ENCODE measurements at regions not wholly inside any gene's neighbourhood (a gene's known extent, or its start where the extent isn't known, plus 50 kb on each side); places are given as distances from the start of the nearest gene placed in this dataset.
"Not testable (repeated sequence)": the region's sequence is repeated elsewhere in the genome, so short reads cannot be mapped to it uniquely, and the experiment has no call there.

DNA sequence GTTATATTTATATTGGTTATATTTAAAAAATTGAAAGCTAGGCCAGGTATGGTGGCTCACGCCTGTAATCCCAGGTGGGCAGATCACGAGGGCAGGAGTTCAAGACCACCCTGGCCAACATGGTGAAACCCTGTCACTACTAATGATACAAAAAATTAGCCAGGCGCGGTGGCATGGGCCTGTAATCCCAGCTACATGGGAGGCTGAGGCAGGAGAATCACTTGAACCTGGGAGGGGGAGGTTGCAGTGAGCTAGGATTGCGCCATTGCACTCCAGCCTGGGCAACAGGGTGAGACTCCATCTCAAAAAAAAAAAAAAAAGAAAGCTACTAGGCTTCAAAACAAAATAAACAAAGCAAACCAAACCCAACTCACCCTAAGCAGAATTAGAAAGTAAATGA lies 109.0 kb upstream of the SERPINE2 start:
- not testable (repeated sequence) for H3K27me3 Mint-ChIP-seq (ENCODE audit: low read depth); DNase-seq; H3K36me3 Mint-ChIP-seq (ENCODE audit: insufficient read depth); H3K4me3 Mint-ChIP-seq; H3K4me1 Mint-ChIP-seq (ENCODE audit: low read depth); ATAC-seq; H3K9me3 Mint-ChIP-seq

DNA sequence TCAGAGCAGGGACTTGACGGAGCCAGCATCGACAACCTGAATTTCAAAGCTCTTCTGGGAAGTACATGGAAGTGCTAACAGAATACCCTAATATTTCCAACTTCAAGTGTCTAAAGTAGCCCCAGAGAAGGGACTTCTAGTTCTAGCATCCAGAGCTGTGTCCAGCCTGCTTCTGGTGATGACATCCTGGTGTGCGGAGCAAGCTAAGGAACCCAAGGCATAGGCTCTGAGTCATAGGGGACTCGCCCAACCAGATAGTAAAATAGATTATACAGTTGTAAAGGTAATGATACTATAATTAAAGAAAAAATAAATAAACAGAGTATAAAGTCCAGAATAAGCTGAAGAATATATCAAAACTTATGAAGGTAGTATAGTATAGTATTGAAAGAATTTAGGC lies 108.1 kb upstream of the SERPINE2 start:
- no peaks in the 10 kb centered on the region for H3K36me3 Mint-ChIP-seq (ENCODE audit: insufficient read depth)
- no peak overlapping the region for H3K4me3 Mint-ChIP-seq
- no peak for DNase-seq
- peaks cover 11% of the 10 kb centered on the region for H3K27me3 Mint-ChIP-seq (ENCODE audit: low read depth)
- no peaks in the 10 kb centered on the region for H3K4me1 Mint-ChIP-seq (ENCODE audit: low read depth)
- no peak for ATAC-seq
- no peaks in the 10 kb centered on the region for H3K9me3 Mint-ChIP-seq

DNA sequence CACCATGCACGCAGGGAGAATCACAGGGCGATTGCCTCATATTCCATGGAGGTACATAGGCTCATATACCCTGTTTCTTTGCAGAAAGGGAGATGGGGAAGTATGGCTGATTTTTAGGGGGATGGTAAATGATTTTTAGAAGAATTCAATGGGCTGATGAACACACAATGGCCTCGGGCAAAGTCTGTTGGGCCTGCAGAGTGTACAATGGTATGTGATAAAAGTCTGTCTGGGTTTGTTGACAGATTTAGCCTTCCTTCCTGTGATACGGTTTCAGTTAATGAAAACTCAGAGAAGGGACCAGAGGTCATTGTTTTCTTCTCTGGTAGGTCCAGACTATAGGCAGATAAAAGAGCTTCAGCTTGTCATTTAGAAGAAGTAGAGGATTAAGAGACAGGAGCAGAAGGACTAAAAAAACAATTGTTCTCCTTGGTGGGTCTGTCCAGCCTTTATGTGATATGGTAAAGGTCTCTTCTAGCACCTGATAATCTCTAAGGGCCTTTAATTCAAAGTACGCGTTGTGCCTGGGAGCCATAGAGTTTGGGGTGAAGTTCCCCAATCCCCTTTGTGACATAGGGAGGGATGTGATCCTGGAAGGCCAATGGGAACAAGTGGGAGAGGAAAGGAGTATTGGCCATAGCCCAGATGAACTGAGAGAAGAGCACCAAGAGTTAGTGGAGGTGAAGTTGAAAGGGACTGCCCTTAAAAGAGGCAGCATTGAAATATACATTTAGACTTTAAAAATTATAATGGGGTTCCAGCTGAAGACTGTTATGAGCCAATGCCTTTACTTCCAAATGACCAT lies 107.5 kb upstream of the SERPINE2 start:
- DNase-seq (no peak), ATAC-seq (no peak)
- Mint-ChIP-seq H3K9me3 (no peaks in the 10 kb centered on the region), H3K27me3 (ENCODE audit: low read depth) (peaks cover 11% of the 10 kb centered on the region), H3K4me1 (ENCODE audit: low read depth) (no peaks in the 10 kb centered on the region), H3K36me3 (ENCODE audit: insufficient read depth) (no peaks in the 10 kb centered on the region), H3K4me3 (no peak overlapping the region)

DNA sequence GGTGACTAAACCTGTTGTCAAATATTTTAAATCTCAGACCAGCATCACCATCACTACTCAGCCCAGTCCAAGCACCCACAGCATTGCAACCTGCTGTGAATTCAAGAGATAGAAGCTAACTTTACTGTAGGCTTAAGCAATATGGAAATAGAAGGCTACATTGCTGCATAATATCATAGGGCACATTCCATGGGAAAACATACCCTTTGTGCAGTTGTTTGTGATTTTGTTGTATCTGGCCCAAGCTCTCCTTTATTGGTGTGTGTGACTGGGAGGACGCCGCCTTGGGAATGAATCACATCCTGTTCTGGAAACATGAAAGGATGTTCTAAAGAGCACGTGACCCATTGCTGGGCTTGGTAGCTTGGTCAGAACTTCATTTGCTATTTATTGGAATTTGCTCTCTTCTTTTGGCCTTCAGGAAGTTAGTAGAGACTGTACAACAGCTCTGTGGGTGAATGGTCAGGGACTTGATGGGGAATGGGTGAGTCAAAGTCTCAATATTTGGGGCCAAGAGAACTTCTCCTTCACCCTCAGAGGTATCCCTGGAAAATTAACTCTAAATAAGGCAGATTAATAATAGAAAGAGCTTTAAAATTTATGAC lies 106.8 kb upstream of the SERPINE2 start:
- H3K4me3 Mint-ChIP-seq = no peak overlapping the region
- DNase-seq (no peak), ATAC-seq (no peak)
- H3K9me3 Mint-ChIP-seq = no peaks in the 10 kb centered on the region
- no peaks in the 10 kb centered on the region for H3K4me1 Mint-ChIP-seq (ENCODE audit: low read depth)
- peaks cover 11% of the 10 kb centered on the region for H3K27me3 Mint-ChIP-seq (ENCODE audit: low read depth)
- H3K36me3 Mint-ChIP-seq (ENCODE audit: insufficient read depth) = no peaks in the 10 kb centered on the region

DNA sequence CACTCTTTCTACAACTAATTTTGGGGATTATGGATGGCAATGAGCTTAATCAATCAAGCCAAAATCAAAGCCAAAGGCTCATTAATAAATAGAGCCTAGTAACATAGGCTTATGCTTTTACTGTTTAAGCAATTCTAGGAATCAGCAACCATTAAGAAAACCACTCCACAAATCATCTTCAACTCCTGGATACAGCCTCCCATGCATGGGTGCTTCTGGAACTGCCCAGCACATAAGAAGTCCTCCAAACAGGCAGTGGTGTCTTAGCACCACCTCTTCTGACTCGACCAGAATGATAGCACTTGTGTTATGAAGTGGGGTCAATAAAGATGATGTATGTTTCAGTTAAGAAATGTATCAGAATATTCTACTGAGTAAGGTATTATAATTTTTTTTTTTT lies 104.4 kb upstream of the SERPINE2 start:
- ATAC-seq = no peak
- no peak for DNase-seq
- Mint-ChIP-seq H3K4me1 (ENCODE audit: low read depth) (no peaks in the 10 kb centered on the region), H3K27me3 (ENCODE audit: low read depth) (peaks cover 16% of the 10 kb centered on the region), H3K9me3 (no peaks in the 10 kb centered on the region), H3K4me3 (no peak overlapping the region), H3K36me3 (ENCODE audit: insufficient read depth) (no peaks in the 10 kb centered on the region)

DNA sequence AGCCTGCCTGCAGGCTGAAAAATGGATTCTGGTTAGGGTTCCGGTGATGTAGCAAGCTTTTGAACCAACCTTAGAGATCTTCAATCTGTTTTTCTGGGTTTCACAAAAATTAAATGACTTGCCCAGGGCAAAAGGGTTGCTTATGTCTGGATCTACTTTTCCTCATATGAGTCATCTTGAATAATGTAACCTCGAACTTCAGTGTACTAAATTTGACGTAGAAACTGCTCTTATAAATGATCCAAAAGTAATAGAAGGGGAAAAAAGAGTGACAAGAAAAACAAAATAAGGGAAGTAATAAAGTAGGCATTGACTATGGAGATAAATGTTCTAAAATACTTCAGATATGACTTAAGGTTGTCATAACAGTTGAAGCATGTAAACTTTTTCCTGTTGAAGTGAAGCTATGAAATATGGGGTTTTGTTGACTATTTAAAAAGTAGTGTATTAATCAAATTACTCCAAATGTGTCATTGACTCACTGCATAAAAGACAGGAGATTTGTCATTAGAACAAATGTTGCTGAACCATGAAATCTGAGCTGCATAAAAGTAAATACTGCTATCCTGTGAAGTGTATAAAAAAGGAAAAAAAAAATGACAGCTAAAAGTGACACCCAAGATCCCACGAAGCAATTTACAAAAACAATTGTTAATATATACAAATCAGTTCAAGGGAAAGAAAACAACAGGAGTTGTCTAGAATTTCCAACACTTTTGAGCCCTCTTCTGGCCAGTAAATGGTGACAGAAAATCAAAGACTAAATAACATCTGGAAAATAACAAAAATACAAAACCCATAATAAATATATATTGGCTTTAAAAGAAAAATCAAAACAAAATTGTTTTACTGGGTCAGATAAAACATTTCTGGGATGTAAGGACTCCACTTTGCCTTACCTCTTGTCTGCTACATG lies 103.6 kb upstream of the SERPINE2 start:
- Mint-ChIP-seq H3K27me3 (ENCODE audit: low read depth) (peaks cover 16% of the 10 kb centered on the region), H3K4me3 (no peak overlapping the region), H3K4me1 (ENCODE audit: low read depth) (no peaks in the 10 kb centered on the region), H3K36me3 (ENCODE audit: insufficient read depth) (no peaks in the 10 kb centered on the region), H3K9me3 (no peaks in the 10 kb centered on the region)
- no peak for ATAC-seq
- DNase-seq = no peak

DNA sequence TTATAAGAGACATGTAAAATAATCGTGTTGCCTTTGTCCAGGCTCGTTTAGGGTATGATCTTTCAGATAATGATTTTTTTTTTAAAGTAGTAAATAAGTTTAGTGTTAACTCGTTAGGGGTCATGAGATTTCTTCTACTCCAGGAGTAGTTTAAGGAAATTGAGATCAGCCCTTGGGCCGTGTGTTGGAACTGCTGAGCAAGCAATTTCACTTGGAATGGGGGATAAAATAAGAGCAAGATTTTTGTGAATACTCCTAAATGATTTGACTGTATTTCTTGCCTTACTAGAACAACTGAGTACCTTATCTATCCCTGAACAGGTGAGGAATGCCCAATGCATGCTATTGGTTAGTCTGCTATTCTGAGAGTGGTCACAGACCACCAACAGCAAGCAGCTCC lies 102.2 kb upstream of the SERPINE2 start:
- Mint-ChIP-seq H3K9me3 (no peaks in the 10 kb centered on the region), H3K4me1 (ENCODE audit: low read depth) (no peaks in the 10 kb centered on the region), H3K4me3 (no peak overlapping the region), H3K27me3 (ENCODE audit: low read depth) (peaks cover 11% of the 10 kb centered on the region), H3K36me3 (ENCODE audit: insufficient read depth) (no peaks in the 10 kb centered on the region)
- DNase-seq = no peak
- ATAC-seq = no peak

DNA sequence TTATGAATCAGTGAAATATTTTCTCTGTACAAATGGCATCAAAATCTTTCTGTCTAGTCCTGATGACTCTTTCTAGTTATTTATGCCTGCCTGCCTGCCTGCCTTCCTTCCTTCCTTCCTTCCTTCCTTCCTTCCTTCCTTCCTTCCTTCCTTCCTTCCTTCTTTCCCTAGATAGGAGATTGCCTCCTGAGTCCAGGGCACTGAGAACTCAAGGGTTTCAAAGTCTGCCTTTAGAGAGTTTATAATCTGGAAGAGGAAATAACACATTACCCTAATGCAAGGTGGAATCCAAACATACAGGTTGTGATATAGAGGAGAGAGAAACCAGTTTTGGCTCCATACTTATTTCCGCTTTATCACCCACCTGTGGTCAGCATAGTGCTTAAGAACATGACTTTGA lies 98.1 kb upstream of the SERPINE2 start:
- Mint-ChIP-seq H3K4me3 (no peak overlapping the region), H3K27me3 (ENCODE audit: low read depth) (peaks cover 11% of the 10 kb centered on the region), H3K4me1 (ENCODE audit: low read depth) (no peaks in the 10 kb centered on the region), H3K9me3 (no peaks in the 10 kb centered on the region), H3K36me3 (ENCODE audit: insufficient read depth) (no peaks in the 10 kb centered on the region)
- DNase-seq (no peak), ATAC-seq (no peak)

DNA sequence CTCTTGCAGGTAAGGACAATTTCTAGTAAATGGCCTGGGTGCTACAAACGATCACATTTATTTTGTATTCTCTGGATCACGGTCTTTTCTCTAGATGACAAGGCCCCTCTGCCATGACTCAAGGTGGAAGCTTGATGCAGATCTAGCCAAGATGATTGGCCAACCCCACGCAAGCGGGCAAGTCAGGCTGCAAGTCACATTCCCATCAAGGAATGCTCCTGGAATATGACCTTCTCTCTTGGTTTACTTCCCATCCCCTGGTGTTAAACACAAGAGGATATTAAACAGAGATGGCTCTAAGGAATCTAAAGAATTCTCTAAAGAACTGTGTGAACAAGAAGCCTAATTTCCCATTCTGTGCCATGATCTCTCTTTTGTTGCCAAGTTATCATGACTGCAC lies 97.3 kb upstream of the SERPINE2 start:
- peaks cover 15% of the 10 kb centered on the region for H3K27me3 Mint-ChIP-seq (ENCODE audit: low read depth)
- ATAC-seq = no peak

DNA sequence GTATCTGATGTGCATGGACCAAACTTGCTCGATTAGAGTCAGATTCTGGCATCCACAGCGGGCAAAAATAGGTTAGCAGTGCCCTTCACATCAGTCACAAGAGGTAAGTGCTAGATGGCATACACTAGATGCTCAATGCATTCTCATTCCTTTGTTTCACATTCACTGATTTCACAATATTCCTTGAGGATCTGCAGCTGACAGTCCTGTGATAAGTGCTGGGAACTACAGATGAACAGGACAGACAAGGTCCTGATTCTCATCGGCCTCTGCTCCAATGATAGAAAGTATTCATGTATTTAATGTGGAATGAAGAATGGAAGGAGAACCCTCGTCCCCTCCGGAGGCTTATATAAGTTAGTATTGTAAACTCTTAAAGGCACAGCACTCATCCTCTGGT lies 96.8 kb upstream of the SERPINE2 start:
- no peak for DNase-seq
- no peak overlapping the region for H3K4me3 Mint-ChIP-seq
- no peak for ATAC-seq
- H3K36me3 Mint-ChIP-seq (ENCODE audit: insufficient read depth) = no peaks in the 10 kb centered on the region
- H3K9me3 Mint-ChIP-seq = no peaks in the 10 kb centered on the region
- peaks cover 15% of the 10 kb centered on the region for H3K27me3 Mint-ChIP-seq (ENCODE audit: low read depth)
- no peaks in the 10 kb centered on the region for H3K4me1 Mint-ChIP-seq (ENCODE audit: low read depth)

More for the DNA sequence above, 97.3 kb upstream of the SERPINE2 start:
- DNase-seq = no peak
- H3K9me3 Mint-ChIP-seq = no peaks in the 10 kb centered on the region
- H3K36me3 Mint-ChIP-seq (ENCODE audit: insufficient read depth) = no peaks in the 10 kb centered on the region
- H3K4me1 Mint-ChIP-seq (ENCODE audit: low read depth) = no peaks in the 10 kb centered on the region
- no peak overlapping the region for H3K4me3 Mint-ChIP-seq

DNA sequence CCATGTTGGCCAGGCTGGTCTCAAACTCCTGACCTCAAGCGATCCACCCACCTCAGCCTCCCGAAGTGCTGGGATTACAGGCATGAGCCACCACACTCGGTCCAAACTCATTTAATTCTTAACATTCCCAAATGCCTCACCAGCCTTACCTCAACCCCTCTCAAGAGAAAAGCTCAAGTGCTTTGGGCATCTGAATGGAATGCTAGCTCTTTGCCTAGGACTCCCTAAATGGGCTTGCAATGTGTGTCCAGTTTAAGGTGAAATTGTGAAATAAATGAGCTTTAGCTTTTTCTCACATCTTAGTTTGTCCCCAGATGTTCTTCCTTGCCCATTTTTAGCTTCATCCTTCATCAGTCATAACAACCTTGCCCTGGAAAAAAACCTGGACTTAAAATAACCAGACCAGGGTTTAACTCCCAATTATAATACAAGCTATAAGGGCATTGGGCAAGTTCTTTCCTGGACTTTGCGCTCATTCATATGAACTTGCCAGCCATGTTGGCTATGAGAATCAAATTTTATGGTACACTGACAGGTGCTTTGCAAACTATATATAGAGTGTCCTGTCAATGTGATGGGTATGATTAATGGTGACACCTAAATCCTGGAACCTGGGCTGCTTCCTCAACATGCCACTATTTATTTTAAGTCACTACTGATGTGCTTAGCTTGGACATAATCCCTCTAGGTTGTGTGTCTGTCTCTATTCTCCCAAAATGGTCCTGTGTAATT lies 95.1 kb upstream of the SERPINE2 start:
- DNase-seq (no peak), ATAC-seq (no peak)
- H3K27me3 Mint-ChIP-seq (ENCODE audit: low read depth) = peaks cover 11% of the 10 kb centered on the region
- H3K36me3 Mint-ChIP-seq (ENCODE audit: insufficient read depth) = no peaks in the 10 kb centered on the region
- H3K4me1 Mint-ChIP-seq (ENCODE audit: low read depth) = no peaks in the 10 kb centered on the region
- no peak overlapping the region for H3K4me3 Mint-ChIP-seq
- no peaks in the 10 kb centered on the region for H3K9me3 Mint-ChIP-seq

DNA sequence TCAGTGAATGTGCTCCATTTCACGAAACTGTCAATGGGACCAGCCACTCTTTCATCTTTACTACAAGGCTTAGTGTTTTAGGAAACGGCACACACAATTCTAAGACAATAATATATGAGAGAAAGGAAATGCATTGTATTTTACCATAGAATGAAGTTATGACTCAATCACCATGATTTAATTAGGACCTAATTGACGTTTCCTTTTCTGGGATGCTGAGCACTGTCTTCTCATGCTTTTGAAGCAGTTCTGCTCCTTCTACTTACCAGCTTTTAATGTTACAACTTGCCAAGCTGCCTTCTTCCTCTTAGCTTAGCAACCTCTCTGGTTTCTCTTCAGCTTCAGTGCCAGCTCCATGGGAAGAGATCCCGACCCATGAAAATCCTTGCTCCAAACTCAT lies 94.3 kb upstream of the SERPINE2 start:
- Mint-ChIP-seq H3K4me1 (ENCODE audit: low read depth) (no peaks in the 10 kb centered on the region), H3K36me3 (ENCODE audit: insufficient read depth) (no peaks in the 10 kb centered on the region), H3K27me3 (ENCODE audit: low read depth) (peaks cover 11% of the 10 kb centered on the region), H3K9me3 (no peaks in the 10 kb centered on the region), H3K4me3 (no peak overlapping the region)
- ATAC-seq (no peak), DNase-seq (no peak)

DNA sequence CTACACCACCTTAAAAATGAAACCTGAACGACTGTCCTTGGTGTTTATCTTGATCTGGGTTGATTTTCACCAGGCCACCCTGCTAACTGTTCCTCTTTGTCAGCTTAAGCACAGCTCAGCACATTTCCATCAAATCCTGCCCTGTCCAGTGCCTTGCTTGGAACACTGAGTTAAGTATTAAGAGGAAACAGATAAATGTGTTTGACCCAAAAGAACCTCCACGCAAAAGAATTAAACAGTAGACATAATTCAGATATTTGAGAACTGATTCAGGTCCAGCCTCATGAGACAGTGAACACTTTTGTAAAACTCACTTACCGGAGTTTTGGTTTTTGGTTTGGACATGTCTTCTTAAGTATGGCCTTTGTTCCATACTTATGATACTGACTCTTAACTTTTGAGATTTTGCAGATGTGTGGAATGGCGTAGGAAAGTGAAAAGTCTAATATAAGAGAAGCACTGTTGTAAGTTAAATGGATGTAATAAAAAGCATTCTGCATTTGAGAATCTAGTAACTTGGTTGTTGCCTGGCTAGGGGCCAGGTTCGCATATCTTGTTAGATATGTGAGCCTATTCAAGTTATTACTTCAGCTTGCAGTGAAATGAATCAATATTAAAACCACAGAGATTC lies 88.9 kb upstream of the SERPINE2 start:
- Mint-ChIP-seq H3K4me3 (no peak overlapping the region), H3K9me3 (no peaks in the 10 kb centered on the region), H3K36me3 (ENCODE audit: insufficient read depth) (no peaks in the 10 kb centered on the region), H3K27me3 (ENCODE audit: low read depth) (peaks cover 11% of the 10 kb centered on the region), H3K4me1 (ENCODE audit: low read depth) (no peaks in the 10 kb centered on the region)
- no peak for DNase-seq
- no peak for ATAC-seq

DNA sequence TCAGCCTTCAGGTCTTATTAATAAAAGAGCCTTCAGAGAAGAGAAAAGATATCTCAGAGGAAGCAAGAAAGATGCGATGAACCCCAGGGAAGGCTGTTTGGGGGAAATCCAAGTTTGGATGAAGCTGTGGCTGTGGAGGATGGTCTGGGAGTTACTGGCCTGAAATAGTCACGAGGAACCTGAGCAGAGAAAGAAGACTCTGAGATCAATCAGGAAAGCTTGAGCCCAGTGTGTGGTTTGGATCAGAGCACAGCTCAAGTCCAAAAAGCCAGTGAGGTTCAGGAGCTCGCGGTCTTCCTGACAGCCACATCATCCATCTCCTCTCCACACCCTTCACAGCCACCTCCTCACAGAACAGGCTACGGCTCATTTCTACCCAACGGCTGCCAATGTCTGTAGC lies 87.4 kb upstream of the SERPINE2 start:
- H3K4me1 Mint-ChIP-seq (ENCODE audit: low read depth) = no peaks in the 10 kb centered on the region
- H3K4me3 Mint-ChIP-seq = no peak overlapping the region
- H3K9me3 Mint-ChIP-seq = peaks cover 2% of the 10 kb centered on the region
- no peaks in the 10 kb centered on the region for H3K36me3 Mint-ChIP-seq (ENCODE audit: insufficient read depth)
- peaks cover 2% of the 10 kb centered on the region for H3K27me3 Mint-ChIP-seq (ENCODE audit: low read depth)
- ATAC-seq (no peak), DNase-seq (no peak)
